ENCODE measurements at regions not wholly inside any gene's neighbourhood (a gene's known extent, or its start where the extent isn't known, plus 50 kb on each side); places are given as distances from the start of the nearest gene placed in this dataset.

- DNase-seq = no peak
Observed at GRCh38 chr7:35384761-35385700, 131.1 kb upstream of the TBX20 start.

GRCh38 chr7:35380739-35381224 is 126.9 kb upstream of the TBX20 start:
- DNase-seq = no peak

GRCh38 chr7:35379481-35379880 is 125.6 kb upstream of the TBX20 start:
- DNase-seq = no peak

GRCh38 chr7:35375516-35375915 is 121.6 kb upstream of the TBX20 start:
- DNase-seq = no peak

- DNase-seq = no peak
Observed at GRCh38 chr7:35374858-35375257, 121.0 kb upstream of the TBX20 start.

- no peak for DNase-seq
Observed at GRCh38 chr7:35371221-35371620, 117.3 kb upstream of the TBX20 start.

GRCh38 chr7:35370687-35371086 is 116.8 kb upstream of the TBX20 start:
- DNase-seq = no peak

- no peak for DNase-seq
Observed at GRCh38 chr7:35366167-35367155, 112.6 kb upstream of the TBX20 start.

GRCh38 chr7:35365523-35365922 is 111.6 kb upstream of the TBX20 start:
- no peak for DNase-seq

GRCh38 chr7:35362341-35362740 is 108.4 kb upstream of the TBX20 start:
- no peak for DNase-seq

GRCh38 chr7:35359423-35359822 is 105.5 kb upstream of the TBX20 start:
- no peak for DNase-seq

- DNase-seq = no peak
Observed at GRCh38 chr7:35356495-35356894, 102.6 kb upstream of the TBX20 start.

- DNase-seq = no peak
Observed at GRCh38 chr7:35355911-35356310, 102.0 kb upstream of the TBX20 start.

- no peak for DNase-seq
Observed at GRCh38 chr7:35355199-35355598, 101.3 kb upstream of the TBX20 start.

GRCh38 chr7:35353481-35353880 is 99.6 kb upstream of the TBX20 start:
- no peak for DNase-seq

GRCh38 chr7:35351466-35351865 is 97.6 kb upstream of the TBX20 start:
- DNase-seq = no peak

GRCh38 chr7:35348611-35349400 is 94.9 kb upstream of the TBX20 start:
- no peak for DNase-seq

- DNase-seq = no peak
Observed at GRCh38 chr7:35342786-35343185, 88.9 kb upstream of the TBX20 start.

- no peak for DNase-seq
Observed at GRCh38 chr7:35339811-35340210, 85.9 kb upstream of the TBX20 start.

GRCh38 chr7:35336444-35336843 is 82.5 kb upstream of the TBX20 start:
- no peak for DNase-seq

- no peak for DNase-seq
Observed at GRCh38 chr7:35334506-35334905, 80.6 kb upstream of the TBX20 start.

- no peak for DNase-seq
Observed at GRCh38 chr7:35333265-35333664, 79.4 kb upstream of the TBX20 start.
